Retinal pigment epithelial cell (primary cell): ENCODE measurements at regions not wholly inside any gene's neighbourhood (a gene's known extent, or its start where the extent isn't known, plus 50 kb on each side); places are given as distances from the start of the nearest gene placed in this dataset.
"Not testable (repeated sequence)": the region's sequence is repeated elsewhere in the genome, so short reads cannot be mapped to it uniquely, and the experiment has no call there.

ENCODE experiments used
- DNase-seq: peaks from one replicate; pipeline ENCODE4 v3.0.0-alpha.2; 2010; ENCODE audit warnings: low read depth
- H3K4me3 ChIP-seq: 2 replicates; pipeline ENCODE4 v1.5.1; 2011; ENCODE audit warnings: mild to moderate bottlenecking, low read length, control low read depth, moderate library complexity
- CTCF ChIP-seq: conservative IDR thresholded peaks from 2 replicates; pipeline ENCODE4 v1.5.1; 2011; ENCODE audit warnings: low read depth, low read length, control low read depth, inconsistent platforms

GRCh38 chrX:115702982-115703381 lies 142.0 kb downstream of the PLS3 start:
- H3K4me3 ChIP-seq, result no peak overlapping the region

GRCh38 chrX:115709039-115709438 lies 148.1 kb downstream of the PLS3 start:
- no peak for TF ChIP-seq CTCF
- H3K4me3 ChIP-seq, result no peak overlapping the region
- DNase-seq, result no peak

More at GRCh38 chrX:115702982-115703381, 142.0 kb downstream of the PLS3 start:
- TF ChIP-seq CTCF, result no peak
- no peak for DNase-seq

- no peak for TF ChIP-seq CTCF
- DNase-seq, result no peak
- no peak overlapping the region for H3K4me3 ChIP-seq
Observed at GRCh38 chrX:115712484-115712883, 151.5 kb downstream of the PLS3 start.

GRCh38 chrX:115713460-115713859 lies 152.5 kb downstream of the PLS3 start:
- no peak overlapping the region for H3K4me3 ChIP-seq
- no peak for DNase-seq
- no peak for TF ChIP-seq CTCF

- no peak for DNase-seq
- no peak for TF ChIP-seq CTCF
- H3K4me3 ChIP-seq, result no peak overlapping the region
Observed at GRCh38 chrX:115719171-115719570, 158.2 kb downstream of the PLS3 start.

GRCh38 chrX:115722724-115723433 lies 161.9 kb downstream of the PLS3 start:
- H3K4me3 ChIP-seq, DNase-seq: not testable (repeated sequence)

- not testable (repeated sequence) for H3K4me3 ChIP-seq, DNase-seq
Observed at GRCh38 chrX:115725370-115725769, 164.4 kb downstream of the PLS3 start.

GRCh38 chrX:115727792-115728732 lies 167.1 kb downstream of the PLS3 start:
- H3K4me3 ChIP-seq, DNase-seq: not testable (repeated sequence)

GRCh38 chrX:115732530-115732929 lies 171.6 kb downstream of the PLS3 start:
- not testable (repeated sequence) for H3K4me3 ChIP-seq, DNase-seq

GRCh38 chrX:115735269-115735668 lies 174.3 kb downstream of the PLS3 start:
- peak overlapping the region; percentile 55 for H3K4me3 ChIP-seq
- DNase-seq, result not testable (repeated sequence)
